Heart left ventricle (tissue), 13 donors: ENCODE measurements at regions not wholly inside any gene's neighbourhood (a gene's known extent, or its start where the extent isn't known, plus 50 kb on each side); places are given as distances from the start of the nearest gene placed in this dataset.

ENCODE experiments used
- CTCF ChIP-seq, 12 donors: fragments of 200-600 bp; sonication (generic) in 4 of 12; IDR thresholded peaks; one replicate each; pipeline versions ENCODE4 v1.5.0 to v1.8.0; 2018 to 2022; ENCODE audit warnings: antibody characterized with exemption in 12 of 12, mild to moderate bottlenecking in 5 of 12
- POLR2A ChIP-seq, 2 donors: fragments of 450-650 bp; IDR thresholded peaks; one replicate each; pipeline ENCODE4 v1.6.1; 2017; ENCODE audit warnings: antibody characterized with exemption in 2 of 2, mild to moderate bottlenecking in 2 of 2, moderate library complexity in 2 of 2
- donor health status: ischemic (EF 13 %, LVEDD 7.1; RV severe dilation, severe dysfunction).
- donor health status: DM: no; HTN: yes; CAD: no.
- donor health status: DM: no; HTN: no; CAD: no.
- donor health status: ischemic (EF 25% LVEDD 6.9; RV normal size, moderate dysfunction).
- donor health status: ischemic (EF 25% LVEDD 5.7; RV mildly dilated, moderate dysfunction).
- donor health status: ischemic (EF 35%, LVEDD 5.7; RV mildly dilated, moderate dysfunction).
- donor health status: nonischemic (EF 11% LVEDD 7.7; RV severe dilation, severe dysfunction).
- donor health status: DM: yes; HTN: yes; CAD: no.
- donor health status: PGD.
- donor health status: ischemic (EF 29% LVEDD 5.4; RV normal size, mild dysfunction).
- donor health status: nonischemic (EF 23%, LVEDD 6.1; RV moderate dilation, normal function).

GRCh38 chr16:51867386-51868065 is 679.4 kb downstream of the TOX3 start:
- TF ChIP-seq POLR2A (IDR thresholded peaks at IDR 0.05) (no peak), CTCF (IDR thresholded peaks at IDR 0.05) (no peak)
